KBM-7 (cell line): ENCODE measurements at regions not wholly inside any gene's neighbourhood (a gene's known extent, or its start where the extent isn't known, plus 50 kb on each side); places are given as distances from the start of the nearest gene placed in this dataset.
"Not testable (repeated sequence)": the region's sequence is repeated elsewhere in the genome, so short reads cannot be mapped to it uniquely, and the experiment has no call there.

ENCODE experiments used
- DNase-seq: peaks from one replicate; pipeline ENCODE4 v3.0.0-alpha.2; 2015
- in situ Hi-C: fragments of 300-500 bp; cut with MboI; formaldehyde crosslinking; loops from 2 replicates; pipeline ENCODE4 v1.14.3; 2020; ENCODE audit warnings: low sequenced_read_pairs, low pct_unique_long_range_greater_than_20kb, mixed read lengths

- in situ Hi-C loops, DNase-seq: not testable (repeated sequence)
Measured at GRCh38 chr16:15207202-15207981, 113.3 kb upstream of the RRN3 start.

GRCh38 chr16:15206439-15206838 is 112.4 kb upstream of the RRN3 start:
- in situ Hi-C loops, DNase-seq: not testable (repeated sequence)

- in situ Hi-C loops, DNase-seq: not testable (repeated sequence)
Measured at GRCh38 chr16:15205939-15206338, 111.9 kb upstream of the RRN3 start.

GRCh38 chr16:15204571-15204970 is 110.5 kb upstream of the RRN3 start:
- in situ Hi-C loops, DNase-seq: not testable (repeated sequence)

- DNase-seq, in situ Hi-C loops: not testable (repeated sequence)
Measured at GRCh38 chr16:15192813-15193212, 98.7 kb upstream of the RRN3 start.

- DNase-seq, in situ Hi-C loops: not testable (repeated sequence)
Measured at GRCh38 chr16:15192197-15192596, 98.1 kb upstream of the RRN3 start.

GRCh38 chr16:15189478-15189877 is 95.4 kb upstream of the RRN3 start:
- in situ Hi-C loops = not testable (repeated sequence)

More at GRCh38 chr16:15189478-15189877, 95.4 kb upstream of the RRN3 start:
- DNase-seq = not testable (repeated sequence)
